Tongue (tissue), 1 donor: ENCODE measurements at regions not wholly inside any gene's neighbourhood (a gene's known extent, or its start where the extent isn't known, plus 50 kb on each side); places are given as distances from the start of the nearest gene placed in this dataset.
A peak's percentile ranks its signal among the peaks of the same experiment; 100 is the strongest.
"Not testable (repeated sequence)": the region's sequence is repeated elsewhere in the genome, so short reads cannot be mapped to it uniquely, and the experiment has no call there.

ENCODE experiments used
- DNase-seq: peaks from one replicate; pipeline ENCODE4 v3.0.0-alpha.2; 2015

DNA sequence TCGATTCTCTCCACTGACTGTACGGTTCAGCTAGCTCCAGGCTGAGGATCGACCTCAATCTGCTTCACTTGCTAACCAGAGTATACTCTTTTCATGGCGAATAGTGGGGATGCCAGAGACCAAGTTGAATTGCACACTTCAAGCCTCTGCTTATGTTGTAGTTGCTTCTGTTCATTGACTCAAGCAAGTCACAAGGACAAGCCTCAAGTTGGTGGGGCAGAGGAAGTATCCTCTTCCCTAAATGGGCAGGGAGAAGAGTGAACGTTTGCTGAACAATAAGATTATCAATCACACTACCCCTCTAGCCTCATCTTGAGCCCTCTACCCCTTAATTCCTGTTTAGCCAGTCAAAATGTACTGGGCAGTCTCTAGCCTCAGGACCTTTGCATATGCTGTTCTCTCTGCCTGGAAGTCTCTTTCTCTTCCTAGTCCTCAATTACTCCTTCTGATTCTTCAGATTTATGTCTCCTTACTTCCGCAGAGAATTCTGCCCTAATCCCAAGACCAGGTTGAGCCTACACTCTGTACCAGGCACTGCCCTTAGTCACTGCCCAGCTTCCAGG, 390.4 kb upstream of the PROK2 start:
- no peak for DNase-seq

DNA sequence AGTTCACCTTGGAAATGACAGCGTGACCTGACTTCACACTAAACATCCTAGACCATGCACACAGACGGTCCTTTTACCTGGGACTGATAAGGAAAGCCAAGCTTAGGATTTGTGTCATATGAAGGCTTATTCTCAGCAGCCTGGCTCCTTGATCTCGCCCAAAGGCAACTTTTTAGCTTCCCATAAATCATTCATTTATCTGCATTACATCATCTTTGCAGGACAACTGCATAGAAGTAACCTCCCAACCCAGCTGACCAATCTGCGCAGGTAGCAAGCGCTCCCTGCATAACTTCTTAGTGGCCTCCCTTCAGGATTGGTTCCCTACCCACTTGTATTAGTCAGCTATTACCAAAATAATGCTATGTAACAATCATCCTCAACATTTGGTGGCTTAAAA, 389.9 kb upstream of the PROK2 start:
- no peak for DNase-seq

DNA sequence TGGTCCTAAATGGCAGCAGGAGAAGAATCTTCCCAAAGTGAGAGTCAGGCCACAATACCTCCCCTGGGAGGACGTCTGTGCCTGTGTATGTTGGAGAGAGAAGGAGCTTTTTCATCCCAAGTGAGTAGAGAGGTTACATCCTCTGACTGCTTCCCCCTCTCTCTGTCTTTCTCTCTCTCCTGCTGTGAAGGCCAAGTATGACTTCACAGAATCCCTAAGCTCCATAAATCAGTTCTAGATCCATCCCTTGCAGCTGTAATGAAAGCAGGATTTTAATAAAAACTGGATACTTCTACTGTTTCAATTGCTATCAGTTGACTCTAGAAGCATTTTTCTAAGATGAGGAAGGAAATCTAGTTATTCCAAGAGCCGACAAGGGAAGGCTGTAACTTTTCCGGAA, 389.1 kb upstream of the PROK2 start:
- DNase-seq, result peak; percentile 53

DNA sequence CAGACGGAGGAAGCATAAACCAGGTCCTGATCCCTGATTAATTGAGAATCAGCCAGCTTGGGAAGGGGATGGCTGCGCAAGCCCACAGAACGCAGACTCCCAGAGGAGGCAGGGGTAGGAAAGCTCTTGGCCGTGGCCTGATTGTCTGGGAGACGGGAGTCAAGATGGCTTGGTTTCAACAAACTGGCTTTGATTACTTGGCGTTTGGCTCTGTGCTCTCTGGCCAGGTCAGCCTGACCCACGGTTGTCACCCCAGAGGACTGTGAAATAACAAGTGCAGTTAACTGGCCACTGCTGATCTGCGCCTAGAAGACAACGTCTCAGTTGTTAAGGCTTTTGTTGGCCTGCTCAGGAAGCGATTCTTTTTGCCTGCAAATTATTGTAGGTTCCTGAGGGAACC, 387.0 kb upstream of the PROK2 start:
- no peak for DNase-seq

DNA sequence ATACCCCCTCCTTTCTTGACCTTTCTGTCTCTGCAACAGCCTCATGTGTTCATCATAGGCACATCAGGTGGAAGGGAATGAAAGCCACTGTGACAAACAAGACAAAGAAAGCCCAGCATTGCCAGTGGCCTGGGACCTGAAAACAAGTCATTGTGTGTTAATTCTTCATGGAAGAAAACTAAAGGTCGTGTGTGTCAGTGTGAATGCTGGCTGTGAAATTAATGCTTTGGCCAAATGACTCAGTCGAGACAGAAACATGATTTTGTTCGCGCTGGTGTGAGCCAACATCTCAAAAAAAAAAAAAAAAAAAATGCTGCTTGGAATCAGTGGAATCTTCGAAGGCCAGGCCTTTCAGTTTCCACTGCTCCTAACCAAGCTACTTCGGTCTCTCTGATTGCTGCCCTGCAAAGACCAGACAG, 386.5 kb upstream of the PROK2 start:
- no peak for DNase-seq

DNA sequence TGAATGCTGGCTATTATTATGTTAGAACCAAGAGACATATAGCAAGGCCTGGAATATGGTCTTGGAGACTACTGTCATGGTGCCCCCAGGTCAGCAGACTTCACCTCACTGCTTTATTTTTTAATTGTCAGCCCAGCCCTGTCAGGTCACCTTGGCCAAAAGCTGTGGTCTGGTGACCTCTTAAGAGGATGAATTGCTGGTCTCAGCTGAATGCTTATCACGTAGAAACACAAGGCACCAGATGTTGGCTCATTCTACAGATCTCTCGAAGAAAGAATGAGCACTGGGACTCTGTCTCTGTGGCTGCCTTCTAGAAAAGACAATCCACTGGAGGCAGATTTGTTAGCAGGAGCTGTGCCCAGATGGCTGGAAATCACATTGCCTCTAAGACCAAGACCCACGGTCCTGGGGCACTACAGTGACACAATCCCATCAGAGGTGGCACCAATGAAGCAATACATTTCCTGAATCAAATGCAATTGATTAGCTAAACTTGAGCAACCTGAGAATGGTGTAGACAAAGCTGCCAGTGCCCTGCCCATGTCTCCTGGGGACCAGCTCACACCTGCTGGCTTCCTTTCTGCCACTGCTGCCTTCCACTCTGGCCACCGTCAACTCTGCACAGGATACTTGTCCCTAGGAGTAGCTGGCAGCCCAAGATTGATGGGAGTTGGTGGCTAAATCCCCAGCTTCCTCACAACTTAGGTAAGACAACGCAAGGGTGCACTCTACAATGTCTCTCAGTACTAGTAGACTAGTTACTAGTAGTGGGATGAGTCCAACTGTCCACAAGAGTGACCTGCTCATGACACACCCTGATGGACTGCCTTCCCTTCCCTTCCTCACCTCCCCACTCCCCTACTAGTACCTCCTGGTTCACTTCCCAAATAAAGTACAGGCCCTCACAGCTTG, 384.9 kb upstream of the PROK2 start:
- no peak for DNase-seq

DNA sequence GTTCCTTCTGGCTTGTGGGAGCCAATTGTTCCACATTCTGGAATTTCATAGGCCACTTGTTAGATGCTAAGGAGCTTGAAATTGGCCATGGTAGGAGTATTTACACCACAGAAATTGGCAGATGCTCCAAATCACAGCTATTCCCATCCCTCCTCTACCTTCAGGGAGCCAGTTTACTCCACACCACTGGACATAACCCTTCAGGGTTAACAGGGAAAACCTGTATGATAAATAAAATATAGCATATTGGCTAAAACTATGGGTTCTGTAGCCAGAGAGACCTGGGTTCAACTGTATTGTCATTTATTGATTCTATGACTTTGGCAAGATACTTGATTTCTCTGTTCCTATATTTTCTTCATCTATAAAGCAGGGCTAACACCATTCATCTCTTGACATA, 384.2 kb upstream of the PROK2 start:
- DNase-seq, result no peak

DNA sequence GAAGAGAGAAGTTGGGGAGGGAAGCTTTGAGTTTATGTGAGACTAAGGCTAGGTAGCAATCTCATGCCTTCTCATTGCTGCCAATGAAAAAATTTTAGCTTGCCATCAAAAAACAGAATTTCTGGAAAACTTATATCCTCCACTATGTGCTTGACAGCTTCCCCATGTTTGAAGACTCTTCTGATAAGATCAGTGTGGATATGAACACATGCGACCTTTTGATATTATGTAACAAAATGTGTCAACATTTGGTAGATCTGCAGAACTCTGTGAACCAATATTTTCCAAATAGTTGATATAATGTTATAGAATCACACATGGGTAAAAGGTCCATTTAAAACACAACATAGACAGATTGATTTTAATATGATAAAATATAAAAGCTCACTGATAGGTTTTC, 380.9 kb upstream of the PROK2 start:
- no peak for DNase-seq

DNA sequence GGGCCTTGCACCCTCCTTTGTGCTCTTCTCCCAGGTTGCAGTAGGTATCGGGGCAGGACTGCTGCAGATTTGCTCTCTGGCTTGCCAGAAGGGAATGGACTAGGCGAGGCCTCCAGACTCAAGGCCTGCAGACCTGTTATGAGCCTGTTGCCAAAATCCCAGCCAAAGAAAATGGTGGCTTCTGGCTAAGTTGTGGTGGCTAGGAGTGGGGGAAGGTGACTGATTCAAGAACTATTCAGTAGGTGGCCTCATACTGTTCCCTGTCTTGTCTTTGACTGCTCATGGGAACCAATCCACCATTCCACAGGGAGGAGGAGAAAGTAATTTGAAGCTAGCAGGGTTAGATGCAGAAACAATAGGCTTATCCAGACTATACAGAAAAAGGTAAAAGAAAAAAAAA, 380.4 kb upstream of the PROK2 start:
- no peak for DNase-seq

DNA sequence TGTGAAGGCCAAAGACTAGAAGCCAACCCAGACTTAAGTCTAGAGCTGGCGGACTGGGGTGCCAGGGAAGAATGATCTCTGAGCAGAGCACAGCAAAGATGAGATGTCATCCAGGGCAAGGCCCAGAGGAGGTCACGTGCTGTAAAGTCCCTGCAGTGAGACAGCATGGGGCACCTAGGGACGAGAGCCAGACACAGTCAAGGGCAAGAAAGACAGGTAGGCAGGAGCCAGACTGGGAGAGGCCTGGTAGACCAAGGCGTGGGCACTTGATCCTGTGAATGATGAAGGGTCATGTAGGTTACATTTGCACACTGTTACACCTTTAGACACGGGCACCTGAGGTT, 379.7 kb upstream of the PROK2 start:
- no peak for DNase-seq

DNA sequence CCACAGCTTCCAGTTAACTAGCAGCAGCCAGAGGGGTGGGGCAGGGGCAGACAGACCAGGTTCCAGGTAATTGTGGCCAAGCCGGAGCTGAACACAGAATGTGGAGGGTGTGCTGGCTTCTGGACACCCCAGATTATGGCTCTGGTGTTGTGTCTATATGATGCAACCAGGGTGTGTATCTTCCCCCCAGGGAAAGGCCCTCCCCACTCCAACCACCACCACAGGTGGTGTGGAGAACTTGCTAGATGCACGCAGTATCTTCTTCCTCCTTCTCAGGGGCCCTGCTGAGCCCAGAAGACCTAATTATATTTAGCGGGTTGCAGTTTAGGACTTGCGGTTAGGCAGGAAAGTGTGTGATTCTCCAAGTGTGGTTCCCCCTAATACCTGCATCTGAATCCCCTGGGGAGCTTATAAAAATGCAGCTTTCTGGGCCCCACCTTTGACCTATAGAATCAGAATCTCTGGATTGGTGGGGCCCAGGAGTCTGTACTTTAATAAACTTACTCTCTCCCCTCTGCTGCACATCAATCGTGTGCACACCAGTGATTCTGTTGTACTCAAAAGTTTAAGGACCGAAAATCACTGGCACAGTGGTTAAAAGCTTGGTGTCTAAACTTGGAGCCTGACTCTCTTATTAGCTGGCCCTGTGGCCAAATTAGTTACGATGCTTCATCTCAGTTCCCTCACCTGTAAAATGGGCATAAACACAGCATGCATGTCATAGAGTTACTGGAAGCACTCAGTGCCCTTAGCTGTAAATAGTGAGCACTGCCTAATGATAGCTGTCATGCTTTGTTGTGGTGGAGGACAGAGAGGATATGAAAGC, 379.1 kb upstream of the PROK2 start:
- no peak for DNase-seq

DNA sequence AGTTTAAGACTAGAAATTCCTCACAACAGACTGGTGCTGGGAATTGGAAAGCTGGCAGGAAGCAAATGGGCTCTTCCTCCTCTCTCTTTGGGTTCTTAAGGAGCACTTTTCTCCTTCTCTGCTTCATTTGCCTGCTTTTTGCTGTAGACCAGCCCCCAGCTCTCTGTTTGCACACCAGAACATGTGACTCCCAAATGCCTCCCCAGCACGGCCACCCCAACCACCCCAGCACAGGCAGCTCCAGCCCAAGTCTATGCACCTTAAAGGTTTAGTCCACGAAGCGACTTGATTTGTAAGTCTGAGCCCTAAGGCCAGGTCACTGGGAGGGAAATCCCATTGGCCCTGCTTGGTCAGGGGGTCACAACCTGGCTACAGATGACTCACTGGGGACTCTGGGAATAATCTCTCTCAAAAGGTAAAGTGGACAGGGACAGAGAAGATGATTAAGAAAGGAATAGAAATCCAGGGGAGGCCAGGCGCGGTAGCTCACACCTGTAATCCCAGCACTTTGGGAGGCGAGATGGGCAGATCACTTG, 377.8 kb upstream of the PROK2 start:
- no peak for DNase-seq

DNA sequence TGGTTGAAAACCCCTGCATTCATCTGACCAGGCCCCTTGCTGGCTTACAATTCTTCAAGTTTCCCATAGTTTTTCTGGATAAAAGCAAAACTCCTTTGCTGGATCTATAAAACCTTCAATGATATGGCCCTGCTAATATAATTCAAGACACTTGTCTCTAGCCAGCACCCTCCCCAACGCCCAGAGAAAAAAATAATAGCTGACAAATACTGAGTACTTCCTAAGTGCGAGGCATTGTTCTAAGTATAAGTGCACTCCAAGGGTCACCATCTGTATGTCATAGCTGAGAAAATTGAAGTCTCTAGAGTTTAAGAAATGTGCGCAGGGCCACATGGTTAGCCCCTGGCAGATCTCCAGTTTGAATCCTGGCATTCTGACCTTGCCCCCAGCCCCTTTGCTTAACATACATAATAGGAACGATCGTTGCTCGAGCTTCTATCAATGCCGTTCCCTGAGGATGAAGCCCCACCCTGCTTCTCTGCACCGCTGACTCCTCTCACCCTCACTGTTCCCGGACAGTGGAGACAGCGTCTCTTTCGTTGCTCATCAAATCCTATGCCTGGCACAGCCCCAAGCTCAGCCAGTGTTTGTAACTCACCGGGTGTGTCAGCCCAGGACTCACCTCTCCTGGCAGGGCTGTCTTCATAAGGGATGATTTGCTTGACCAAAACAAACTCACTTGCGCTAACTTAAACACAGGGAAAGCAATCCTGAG, 377.1 kb upstream of the PROK2 start:
- DNase-seq, result peak; percentile 26

DNA sequence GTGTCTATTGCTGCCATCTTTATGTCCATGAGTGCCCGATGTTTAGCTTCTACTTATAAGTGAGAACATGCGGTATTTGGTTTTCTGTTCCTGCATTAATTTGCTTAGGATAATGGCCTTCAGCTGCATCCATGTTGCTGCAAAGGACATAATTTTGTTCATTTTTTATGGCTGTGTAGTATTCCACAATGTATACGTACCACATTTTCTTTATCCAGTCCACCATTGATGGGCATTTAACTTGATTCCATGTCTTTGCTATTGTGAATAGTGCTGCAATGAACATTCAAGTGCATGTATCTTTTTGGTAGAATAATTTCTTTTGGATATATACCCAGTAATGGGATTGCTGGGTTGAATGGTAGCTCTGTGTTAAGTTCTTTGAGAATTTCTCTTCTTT, 376.3 kb upstream of the PROK2 start:
- DNase-seq, result not testable (repeated sequence)

DNA sequence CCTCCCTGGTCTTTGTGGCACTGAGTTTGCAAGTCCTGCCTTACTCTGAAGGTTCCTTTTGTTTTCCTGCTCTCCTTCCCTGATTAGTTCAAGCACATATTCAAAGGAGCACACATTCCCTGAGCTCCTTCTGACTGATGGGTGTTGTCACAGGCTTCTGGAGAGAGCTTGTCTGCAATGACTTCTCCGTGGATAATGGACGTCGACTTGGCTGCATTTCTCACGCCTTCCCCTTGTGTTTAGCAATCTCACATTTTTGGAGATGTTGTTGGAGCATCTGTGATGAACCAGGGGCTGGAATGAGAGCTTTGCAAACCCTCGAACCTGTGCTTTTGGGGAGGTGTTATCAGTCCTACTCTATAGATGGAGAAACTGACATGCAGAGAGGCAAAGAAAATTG, 375.4 kb upstream of the PROK2 start:
- DNase-seq, result no peak

DNA sequence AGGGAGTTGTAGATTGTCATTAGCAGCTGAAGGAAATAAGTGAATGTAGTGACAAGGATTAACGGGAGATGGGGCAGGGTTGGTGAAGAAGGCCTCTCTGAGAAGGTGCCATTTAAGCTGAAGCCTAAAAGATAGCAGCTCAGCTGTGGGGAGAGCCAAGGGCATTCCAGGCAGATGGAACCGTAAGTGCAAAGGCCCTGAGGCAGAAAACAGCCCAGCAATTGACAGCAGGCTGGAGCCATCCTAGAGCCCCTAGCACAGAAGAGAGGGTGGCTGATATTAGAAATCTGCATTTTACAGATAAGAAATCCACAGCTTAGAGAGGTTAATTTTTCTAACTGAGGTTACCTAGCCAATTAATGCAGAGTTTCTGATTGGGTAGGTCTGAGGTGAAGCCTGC, 374.5 kb upstream of the PROK2 start:
- DNase-seq, result no peak

DNA sequence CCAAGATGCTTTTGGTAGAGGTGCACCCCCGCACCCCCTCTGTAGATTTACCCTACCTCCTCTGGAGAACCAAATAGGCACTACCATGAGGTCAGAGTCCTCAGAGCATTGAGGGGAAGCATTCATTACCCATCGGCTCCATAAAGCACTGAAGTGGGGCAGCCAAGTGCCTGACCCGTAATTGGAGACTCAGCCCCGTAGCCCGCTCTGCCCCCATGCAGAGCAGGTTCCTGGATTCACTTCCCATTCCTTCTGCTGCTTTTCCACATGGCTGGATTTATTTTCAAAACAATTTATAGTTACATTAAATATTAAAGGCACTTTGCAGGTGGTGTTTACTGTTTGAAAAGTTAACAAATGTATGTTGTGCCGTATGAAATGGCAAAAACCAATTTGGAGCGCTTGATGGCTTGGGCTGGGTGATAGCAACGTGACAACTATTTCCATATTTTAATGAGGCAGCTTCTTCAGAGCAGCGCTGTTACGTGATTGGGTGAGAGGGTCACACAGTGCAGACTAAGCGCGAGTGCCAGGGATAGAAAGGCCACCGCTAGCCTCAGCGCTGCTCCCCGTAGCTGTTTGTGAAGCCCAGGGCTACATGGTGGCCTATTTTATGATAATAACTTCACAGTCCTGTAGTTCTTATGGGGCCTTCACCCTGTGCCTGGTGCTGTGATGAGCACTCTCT, 373.8 kb upstream of the PROK2 start:
- no peak for DNase-seq

DNA sequence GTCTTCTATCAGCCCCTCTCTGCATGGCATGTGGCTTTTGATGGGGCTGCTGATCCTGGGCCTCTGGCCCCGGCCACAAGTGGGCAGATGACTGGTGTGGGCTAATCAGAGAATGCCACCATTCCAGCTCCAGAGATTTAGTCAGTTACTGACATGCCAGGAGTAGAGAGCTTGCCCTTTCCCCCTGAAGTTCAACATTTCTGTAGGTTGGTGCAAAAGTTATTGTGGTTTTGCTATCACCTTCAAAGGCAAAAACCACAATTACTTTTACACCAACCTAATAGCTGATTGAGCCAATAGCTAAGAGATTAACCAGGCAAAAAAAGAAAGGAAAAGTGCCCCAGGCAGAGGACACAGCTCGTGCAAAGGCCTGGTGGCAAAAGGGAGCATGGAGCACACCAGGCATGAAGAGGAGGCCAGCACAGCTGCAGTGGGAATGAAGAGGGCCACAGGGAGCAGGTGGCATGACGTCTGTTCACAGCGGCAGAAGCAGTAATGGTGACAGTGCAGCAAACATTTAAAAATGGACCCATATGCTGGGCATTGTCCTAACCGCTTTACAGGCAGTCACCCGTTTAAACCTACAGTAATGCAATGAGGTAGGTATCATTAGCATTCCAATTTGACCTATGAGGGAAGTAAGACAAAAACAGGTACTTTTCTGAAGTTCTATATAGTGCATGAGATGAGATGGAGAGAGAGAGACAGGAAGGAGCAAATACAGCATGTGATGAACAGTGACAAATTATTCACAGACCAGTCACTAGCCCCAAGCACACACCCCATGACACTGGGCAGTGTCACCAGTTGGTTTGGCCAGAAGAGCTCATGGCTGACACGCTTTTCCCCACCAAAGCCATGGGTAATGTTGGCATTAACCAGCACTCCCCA, 373.0 kb upstream of the PROK2 start:
- DNase-seq, result no peak

DNA sequence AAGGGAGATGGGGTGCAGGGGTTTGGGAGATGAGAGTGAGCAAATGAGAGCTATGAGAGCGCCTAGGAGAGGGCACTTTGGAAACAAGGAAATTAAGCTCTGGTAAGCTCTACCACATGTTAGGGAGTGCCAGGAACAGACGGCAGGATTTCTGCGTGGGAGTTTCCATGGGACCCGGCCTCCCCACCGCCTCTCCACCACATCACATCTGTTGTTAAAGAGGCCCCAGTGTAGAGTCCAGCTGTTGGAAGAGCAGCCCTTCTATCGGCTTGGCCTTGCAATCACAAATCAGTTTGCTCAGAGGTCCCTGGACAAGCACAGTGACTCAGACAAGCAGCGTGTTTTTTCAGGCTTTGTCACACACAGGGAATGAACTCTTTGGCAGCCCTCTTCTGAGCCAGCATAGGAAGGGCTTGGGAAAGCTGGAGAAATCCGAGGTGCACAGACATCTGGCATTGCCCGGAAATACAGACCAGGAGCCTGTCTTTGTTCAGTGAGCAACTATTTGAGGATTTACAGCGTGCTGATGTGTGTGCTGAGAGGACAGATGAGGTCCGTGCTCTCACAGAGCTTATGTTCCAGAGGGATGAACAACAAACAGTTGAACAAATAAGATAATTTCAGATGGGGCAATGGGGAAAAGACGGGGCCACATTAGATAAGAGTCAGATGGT, 370.6 kb upstream of the PROK2 start:
- peak; percentile 92 for DNase-seq
